ENCODE measurements at regions not wholly inside any gene's neighbourhood (a gene's known extent, or its start where the extent isn't known, plus 50 kb on each side); places are given as distances from the start of the nearest gene placed in this dataset.
A peak's percentile ranks its signal among the peaks of the same experiment; 100 is the strongest.

DNA sequence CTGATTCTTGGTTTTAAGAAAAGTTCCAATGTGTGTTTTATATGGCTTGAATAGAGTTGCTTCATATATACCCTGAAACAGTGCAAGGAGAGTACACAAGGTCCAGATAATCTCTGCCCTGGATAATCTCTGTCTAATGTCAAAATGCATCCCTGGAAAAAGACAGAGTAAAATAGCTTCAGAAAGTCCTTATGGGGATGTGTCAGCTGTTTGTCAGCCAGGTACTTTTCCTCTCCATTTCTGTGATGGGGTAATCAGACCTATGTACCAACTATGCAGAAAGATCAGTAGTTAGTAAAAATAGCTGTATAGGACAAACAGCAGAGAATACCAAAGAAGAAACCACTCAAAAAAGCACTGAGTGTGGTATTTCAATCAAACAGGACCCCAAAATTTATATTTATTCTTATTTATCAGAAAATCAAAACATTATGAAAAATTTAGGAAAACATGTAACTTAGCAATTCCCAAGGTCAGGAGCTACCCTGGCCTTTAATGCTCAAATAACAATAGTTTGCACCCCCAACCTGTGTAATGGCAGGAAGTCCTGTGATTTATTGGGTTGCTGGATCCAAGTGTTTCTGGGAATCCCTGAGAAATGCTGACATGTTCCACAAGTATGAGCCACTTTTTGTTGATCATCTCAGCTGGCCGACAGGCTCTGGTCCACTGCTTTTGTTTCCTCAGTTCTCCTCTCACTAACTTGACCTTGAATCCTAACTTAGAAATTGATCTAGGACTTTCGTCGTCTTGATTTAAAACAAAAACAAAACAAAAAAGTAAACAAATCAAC, 69.6 kb downstream of the MDH1 start:
- H3K4me3 ChIP-seq (replicated peaks; ENCODE audit: low read depth, low read length) = no peak overlapping the region
- peak; percentile 50 for DNase-seq (ENCODE audit: low read depth)
- TF ChIP-seq, protein P1, sequence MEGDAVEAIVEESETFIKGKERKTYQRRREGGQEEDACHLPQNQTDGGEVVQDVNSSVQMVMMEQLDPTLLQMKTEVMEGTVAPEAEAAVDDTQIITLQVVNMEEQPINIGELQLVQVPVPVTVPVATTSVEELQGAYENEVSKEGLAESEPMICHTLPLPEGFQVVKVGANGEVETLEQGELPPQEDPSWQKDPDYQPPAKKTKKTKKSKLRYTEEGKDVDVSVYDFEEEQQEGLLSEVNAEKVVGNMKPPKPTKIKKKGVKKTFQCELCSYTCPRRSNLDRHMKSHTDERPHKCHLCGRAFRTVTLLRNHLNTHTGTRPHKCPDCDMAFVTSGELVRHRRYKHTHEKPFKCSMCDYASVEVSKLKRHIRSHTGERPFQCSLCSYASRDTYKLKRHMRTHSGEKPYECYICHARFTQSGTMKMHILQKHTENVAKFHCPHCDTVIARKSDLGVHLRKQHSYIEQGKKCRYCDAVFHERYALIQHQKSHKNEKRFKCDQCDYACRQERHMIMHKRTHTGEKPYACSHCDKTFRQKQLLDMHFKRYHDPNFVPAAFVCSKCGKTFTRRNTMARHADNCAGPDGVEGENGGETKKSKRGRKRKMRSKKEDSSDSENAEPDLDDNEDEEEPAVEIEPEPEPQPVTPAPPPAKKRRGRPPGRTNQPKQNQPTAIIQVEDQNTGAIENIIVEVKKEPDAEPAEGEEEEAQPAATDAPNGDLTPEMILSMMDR (IDR thresholded peaks at IDR 0.05; ENCODE audit: low read length, missing control alignments) = no peak

DNA sequence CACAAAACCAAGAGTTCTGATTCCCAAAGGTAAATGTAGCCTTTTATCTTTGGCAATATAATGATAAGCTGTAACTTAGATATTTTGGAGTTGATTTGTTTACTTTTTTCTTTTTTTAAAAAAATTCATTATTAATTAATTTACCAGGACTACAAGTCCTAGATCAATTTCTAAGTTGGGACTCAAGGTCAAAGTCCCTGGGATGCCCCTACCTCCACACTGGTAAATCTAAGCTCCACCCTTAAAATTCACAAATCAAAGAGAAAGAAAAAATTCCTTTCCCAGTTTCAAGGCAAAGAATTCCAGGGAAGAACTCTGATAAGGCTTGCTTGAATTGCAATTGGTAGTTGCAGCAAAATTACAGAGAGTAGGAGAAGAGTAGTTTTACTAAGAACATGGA, 71.3 kb downstream of the MDH1 start:
- no peak overlapping the region for H3K4me3 ChIP-seq (replicated peaks; ENCODE audit: low read depth, low read length)
- TF ChIP-seq, protein P1 (IDR thresholded peaks at IDR 0.05; ENCODE audit: low read length, missing control alignments) = no peak
- DNase-seq (ENCODE audit: low read depth) = no peak

DNA sequence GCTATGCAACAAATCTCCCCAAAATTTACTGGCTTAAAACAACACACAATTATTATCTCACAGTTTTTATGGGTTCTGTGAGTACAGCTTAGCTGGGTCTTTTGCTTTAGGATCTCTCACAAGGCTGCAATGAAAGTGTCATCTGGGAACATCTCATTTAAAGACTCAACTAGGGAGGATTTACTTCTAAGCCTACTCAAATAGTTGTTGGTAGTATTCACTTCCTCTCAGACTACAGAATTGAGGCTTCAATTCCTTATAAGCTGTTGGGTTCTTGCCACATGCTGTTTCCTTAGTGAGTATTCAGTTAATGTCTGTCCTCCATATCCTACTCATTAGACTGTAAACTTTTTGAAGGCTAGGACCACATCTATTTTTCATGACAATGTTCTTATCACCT, 72.3 kb downstream of the MDH1 start:
- H3K4me3 ChIP-seq (replicated peaks; ENCODE audit: low read depth, low read length) = no peak overlapping the region
- TF ChIP-seq, protein P1 (IDR thresholded peaks at IDR 0.05; ENCODE audit: low read length, missing control alignments) = no peak
- DNase-seq (ENCODE audit: low read depth) = peak; percentile 88

DNA sequence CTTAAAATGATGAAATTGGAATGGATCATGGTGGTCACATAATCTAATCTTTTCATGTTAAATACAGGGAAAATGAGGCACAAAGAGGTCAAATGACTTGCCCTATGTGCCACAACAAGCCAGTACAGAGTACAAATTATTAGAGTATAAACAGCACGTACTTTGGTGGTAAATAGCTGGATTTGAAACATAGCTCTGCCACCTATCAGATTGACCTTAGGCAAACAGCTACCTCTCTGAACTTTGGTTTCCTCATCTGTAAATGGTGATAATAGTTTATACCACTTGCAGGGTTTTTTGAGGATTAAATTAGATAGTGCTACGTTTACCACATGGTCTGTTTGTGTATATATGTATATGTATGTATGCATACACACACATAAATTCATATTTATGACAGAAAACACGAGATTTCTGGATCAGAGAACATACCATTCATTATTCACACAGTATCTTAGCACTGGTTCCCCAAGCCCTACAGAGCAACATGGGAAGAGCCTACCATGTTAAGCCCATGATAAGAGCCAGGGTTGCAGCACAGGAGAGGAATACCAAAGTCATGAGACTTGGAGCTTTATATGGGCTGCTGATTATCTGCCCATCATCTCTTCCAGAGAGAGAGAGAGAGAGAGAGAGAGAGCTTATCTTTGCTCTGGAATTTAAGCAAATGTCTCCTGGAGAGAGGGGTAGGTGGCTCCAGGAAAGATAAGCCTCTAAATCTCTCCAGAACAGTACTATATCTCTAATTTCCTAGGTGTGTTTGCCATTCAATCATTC, 73.5 kb downstream of the MDH1 start:
- TF ChIP-seq, protein P1 (IDR thresholded peaks at IDR 0.05; ENCODE audit: low read length, missing control alignments) = no peak
- peak; percentile 13 for DNase-seq (ENCODE audit: low read depth)
- H3K4me3 ChIP-seq (replicated peaks; ENCODE audit: low read depth, low read length) = no peak overlapping the region

DNA sequence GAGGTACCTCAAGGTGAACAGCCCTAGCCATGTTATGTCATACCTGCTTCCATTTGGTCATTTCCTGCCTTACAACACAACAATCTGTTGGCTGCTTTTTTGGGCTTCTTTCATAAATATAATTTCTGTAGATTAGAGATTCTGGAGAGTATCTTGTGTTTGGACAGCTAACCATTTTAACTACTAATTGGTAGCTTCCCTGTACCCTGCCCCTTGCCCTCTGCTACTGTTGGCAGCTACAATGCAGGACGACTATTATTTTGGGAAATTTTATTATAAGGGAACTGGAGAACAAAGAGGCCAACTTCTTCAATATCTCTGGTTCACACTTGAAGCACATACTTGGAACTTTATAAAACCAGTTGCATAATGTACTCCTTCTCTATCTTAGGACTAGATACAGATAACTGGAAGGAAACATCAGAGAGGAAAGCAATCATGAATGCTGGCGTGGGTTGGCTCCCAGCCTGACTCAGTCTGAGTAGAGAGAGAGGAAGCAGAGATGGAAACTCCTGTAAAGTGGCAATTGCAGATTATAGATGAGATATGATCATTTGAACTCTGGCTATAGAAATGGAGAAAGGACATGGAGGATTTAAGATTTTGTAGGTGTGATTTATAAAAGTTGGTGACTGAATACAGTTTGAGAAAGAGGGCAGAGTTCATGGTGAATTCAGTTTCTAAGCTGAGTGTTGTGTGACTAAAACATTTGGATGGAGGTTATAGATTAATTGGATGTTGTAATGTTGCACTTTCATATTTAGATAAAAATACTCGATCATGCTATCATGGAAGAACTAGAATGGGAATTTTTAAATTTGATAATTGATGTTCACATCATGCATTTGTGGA, 74.5 kb downstream of the MDH1 start:
- DNase-seq (ENCODE audit: low read depth) = peak; percentile 26
- H3K4me3 ChIP-seq (replicated peaks; ENCODE audit: low read depth, low read length) = no peak overlapping the region
- TF ChIP-seq, protein P1 (IDR thresholded peaks at IDR 0.05; ENCODE audit: low read length, missing control alignments) = no peak

DNA sequence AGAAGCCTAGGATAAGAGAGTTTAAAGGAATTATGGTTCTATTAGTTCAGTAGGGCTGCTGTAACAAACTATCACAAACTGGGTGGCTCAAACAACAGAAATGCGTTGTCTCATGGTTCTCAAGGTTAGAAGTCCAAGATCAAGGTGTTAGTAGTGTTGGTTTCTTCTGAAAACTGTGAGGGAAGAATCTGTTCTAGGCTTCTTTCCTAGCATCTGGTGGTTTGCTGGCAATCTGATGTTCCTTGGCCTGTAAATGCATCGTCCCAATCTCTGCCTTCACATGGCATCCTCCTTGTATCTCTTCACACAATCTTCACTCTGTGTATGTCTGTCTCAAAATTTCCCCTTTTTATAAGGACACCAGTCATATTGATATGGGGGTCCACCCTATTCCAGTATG, 76.3 kb downstream of the MDH1 start:
- no peak for DNase-seq (ENCODE audit: low read depth)
- H3K4me3 ChIP-seq (replicated peaks; ENCODE audit: low read depth, low read length) = no peak overlapping the region
- TF ChIP-seq, protein P1 (IDR thresholded peaks at IDR 0.05; ENCODE audit: low read length, missing control alignments) = no peak
